HG02678 (cell line): ENCODE measurements at regions not wholly inside any gene's neighbourhood (a gene's known extent, or its start where the extent isn't known, plus 50 kb on each side); places are given as distances from the start of the nearest gene placed in this dataset.
"Not testable (repeated sequence)": the region's sequence is repeated elsewhere in the genome, so short reads cannot be mapped to it uniquely, and the experiment has no call there.

Experiments used
- ATAC-seq: cut with Tn5 transposase; IDR thresholded peaks from one replicate; pipeline ENCODE4 v1.9.1; 2021; ENCODE audit warnings: mild to moderate bottlenecking, moderate library complexity; ENCODE audit not compliant: unreplicated experiment

- no peak for ATAC-seq
Observed at GRCh38 chr13:72657379-72657778, 70.0 kb downstream of the MZT1 start.

- ATAC-seq, result no peak
Observed at GRCh38 chr13:72656357-72656756, 71.1 kb downstream of the MZT1 start.

- ATAC-seq, result no peak
Observed at GRCh38 chr13:72653506-72653905, 73.9 kb downstream of the MZT1 start.

- no peak for ATAC-seq
Observed at GRCh38 chr13:72652681-72653080, 74.7 kb downstream of the MZT1 start.

GRCh38 chr13:72651144-72651543 is 76.3 kb downstream of the MZT1 start:
- ATAC-seq, result no peak

- ATAC-seq, result no peak
Observed at GRCh38 chr13:72650051-72650700, 77.3 kb downstream of the MZT1 start.

GRCh38 chr13:72648513-72649065 is 78.8 kb downstream of the MZT1 start:
- ATAC-seq, result no peak

- no peak for ATAC-seq
Observed at GRCh38 chr13:72647422-72647821, 80.0 kb downstream of the MZT1 start.

GRCh38 chr13:72645521-72645920 is 81.9 kb downstream of the MZT1 start:
- ATAC-seq, result no peak

- peak; percentile 61 for ATAC-seq
Observed at GRCh38 chr13:72643311-72643989, 84.0 kb downstream of the MZT1 start.

GRCh38 chr13:72639377-72639776 is 88.1 kb downstream of the MZT1 start:
- no peak for ATAC-seq

GRCh38 chr13:72638059-72638815 is 89.2 kb downstream of the MZT1 start:
- no peak for ATAC-seq

GRCh38 chr13:72637561-72637960 is 89.9 kb downstream of the MZT1 start:
- ATAC-seq, result no peak

GRCh38 chr13:72634859-72635258 is 92.6 kb downstream of the MZT1 start:
- ATAC-seq, result no peak

GRCh38 chr13:72622546-72622945 is 104.9 kb downstream of the MZT1 start:
- ATAC-seq, result no peak

- ATAC-seq, result no peak
Observed at GRCh38 chr13:72620874-72621273, 106.6 kb downstream of the MZT1 start.

GRCh38 chr13:72617951-72618350 is 109.5 kb downstream of the MZT1 start:
- no peak for ATAC-seq

- no peak for ATAC-seq
Observed at GRCh38 chr13:72617186-72617585, 110.2 kb downstream of the MZT1 start.

GRCh38 chr13:72610251-72610891 is 117.1 kb downstream of the MZT1 start:
- not testable (repeated sequence) for ATAC-seq

- ATAC-seq, result no peak
Observed at GRCh38 chr13:72599178-72599743, 128.2 kb downstream of the MZT1 start.
